ENCODE measurements at regions not wholly inside any gene's neighbourhood (a gene's known extent, or its start where the extent isn't known, plus 50 kb on each side); places are given as distances from the start of the nearest gene placed in this dataset.
A peak's percentile ranks its signal among the peaks of the same experiment; 100 is the strongest.

DNA sequence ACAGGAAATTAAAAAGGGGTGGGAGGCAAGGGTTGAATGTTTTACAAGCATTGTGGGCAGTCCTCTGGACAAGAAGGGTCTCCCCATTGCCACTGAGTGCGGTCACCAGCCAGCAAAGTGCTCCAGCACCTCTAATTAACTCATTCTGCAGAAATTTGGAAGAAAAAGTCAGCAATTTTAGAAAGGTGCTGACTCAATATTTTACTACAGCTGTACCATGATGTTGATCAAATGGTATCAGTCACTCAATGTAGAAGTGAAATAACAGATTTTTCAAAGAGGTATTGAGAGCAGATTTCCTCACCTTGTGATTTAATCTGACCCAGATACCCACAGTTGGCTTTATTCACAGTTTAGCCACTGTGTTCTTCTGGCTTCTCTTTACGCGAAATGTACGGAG, 96.7 kb downstream of the PMP22 start:
- no peaks in the 10 kb centered on the region for H3K79me2 ChIP-seq (ENCODE audit: control insufficient read depth, insufficient read depth, low read length)
- no TSS peak for BruUV-seq (replicated peaks)
- no peak overlapping the region for H3K4me3 ChIP-seq
- POLR2A ChIA-PET: no interaction called here
- DNase-seq (ENCODE audit: extremely low read depth in 1 of 4, low spot score in 3 of 4) (no peak), ATAC-seq (no peak), FAIRE-seq (no peak)
- H3K36me3 ChIP-seq (ENCODE audit: control insufficient read depth, insufficient read depth, low read length): no peaks in the 10 kb centered on the region
- H3K27ac ChIP-seq (ENCODE audit: extremely low read depth, low read depth, low read length): no peak overlapping the region
- CTCF ChIA-PET (ENCODE audit: low intra/inter-chr PET ratio): no interaction called here
- WGBS (ENCODE audit: insufficient coverage, low coverage, missing lambda C conversion rate): 69% methylated on average over 3 of the region's 4 CpGs
- H4K20me1 ChIP-seq (replicated peaks; ENCODE audit: control insufficient read depth, insufficient read depth, low read length): no peaks in the 10 kb centered on the region
- no peaks in the 10 kb centered on the region for H3K9me1 ChIP-seq (ENCODE audit: control insufficient read depth, insufficient read depth, low read length)
- intact Hi-C loops (cut with micrococcal nuclease) (no loop called here), in situ Hi-C loops (cut with MboI) (no loop called here)
- H3K4me1 ChIP-seq (replicated peaks in 1 of 2; ENCODE audit: control insufficient read depth in 2 of 2, insufficient read depth in 2 of 2, low read length in 2 of 2): no peaks in the 10 kb centered on the region
- no peak overlapping the region for H2AFZ ChIP-seq (ENCODE audit: low read depth, low read length)
- H3K9me3 ChIP-seq (replicated peaks; ENCODE audit: control insufficient read depth, insufficient read depth, low read depth, low read length): no peaks in the 10 kb centered on the region
- H3K4me2 ChIP-seq (ENCODE audit: insufficient read depth, low read length): no peak overlapping the region
- TF ChIP-seq BMI1 (IDR thresholded peaks at IDR 0.05; ENCODE audit: low read length) (no peak), FOXJ2 (tag; IDR thresholded peaks at IDR 0.05) (no peak), SRSF9 (IDR thresholded peaks at IDR 0.05; ENCODE audit: borderline replicate concordance, low read depth, low read length) (no peak), SUPT5H (IDR thresholded peaks at IDR 0.05) (no peak), CTBP1 (IDR thresholded peaks at IDR 0.05; ENCODE audit: borderline replicate concordance) (no peak), MAFF (IDR thresholded peaks at IDR 0.05; ENCODE audit: low read length) (peak; percentile 8; the same call in 1 of the 2 replicates), SOX6 (IDR thresholded peaks at IDR 0.05) (no peak), ZNF316 (IDR thresholded peaks at IDR 0.05) (peak; percentile 59), C11orf30 (IDR thresholded peaks at IDR 0.05; ENCODE audit: low read depth) (peak; percentile 13; the same call in 1 of the 2 replicates), RERE (CRISPR knock-in tag; IDR thresholded peaks at IDR 0.05; ENCODE audit: borderline replicate concordance) (no peak), DIDO1 (tag; IDR thresholded peaks at IDR 0.05; ENCODE audit: low read depth) (no peak), MAFG (tag; conservative IDR thresholded peaks at IDR 0.05) (peak; percentile 43; the same call in 1 of the 2 replicates), PHF20 (IDR thresholded peaks at IDR 0.05; ENCODE audit: partially characterized antibody) (no peak), ZSCAN29 (IDR thresholded peaks at IDR 0.05) (no peak)
- no peak overlapping the region for H3K9ac ChIP-seq (ENCODE audit: insufficient read depth in 1 of 2, low read depth in 2 of 2, low read length in 2 of 2)
- no peaks in the 10 kb centered on the region; a peak in 1 of 5 replicates for H3K27me3 ChIP-seq (ENCODE audit: control insufficient read depth in 2 of 2, insufficient read depth in 2 of 2, low read length in 2 of 2)
